GM18499 (cell line): ENCODE measurements at regions not wholly inside any gene's neighbourhood (a gene's known extent, or its start where the extent isn't known, plus 50 kb on each side); places are given as distances from the start of the nearest gene placed in this dataset.

Experiments used
- ATAC-seq: cut with Tn5 transposase; IDR thresholded peaks from one replicate; pipeline ENCODE4 v1.9.1; 2021; ENCODE audit warnings: moderate number of reproducible peaks; ENCODE audit not compliant: insufficient read depth, unreplicated experiment

DNA sequence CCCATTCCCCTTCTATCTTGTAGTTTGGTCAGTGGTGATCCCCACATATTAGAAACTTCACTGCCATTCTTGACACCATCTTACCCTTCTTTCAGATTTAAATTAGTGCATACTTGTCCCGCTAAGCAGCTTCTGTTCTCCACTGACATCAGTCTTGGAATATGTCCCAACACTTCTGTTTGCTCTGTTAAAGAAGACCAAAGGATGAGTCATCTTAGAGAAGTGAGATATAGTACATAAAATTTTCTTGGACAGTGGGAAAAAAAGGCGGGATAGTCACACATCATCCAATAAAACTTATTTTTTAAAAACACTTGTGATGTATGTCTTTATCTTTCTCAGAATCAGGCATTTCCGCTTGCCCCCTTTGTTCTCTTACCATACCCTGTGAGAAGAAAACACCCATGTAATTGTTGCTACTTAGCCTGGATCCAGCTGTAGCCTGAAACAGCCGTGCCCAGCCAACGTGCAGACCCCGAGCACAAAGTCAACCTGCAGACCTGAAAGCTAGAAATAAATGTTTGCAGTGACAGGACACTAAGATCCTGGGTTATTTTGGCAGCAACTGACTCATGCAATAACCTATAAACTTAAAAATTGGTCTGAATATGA is 100.1 kb upstream of the PDE3A start:
- no peak for ATAC-seq

- ATAC-seq: no peak
These were observed 99.6 kb upstream of the PDE3A start for GRCh38 chr12:20268771-20269170.

GRCh38 chr12:20269337-20270067 is 98.8 kb upstream of the PDE3A start:
- ATAC-seq: no peak

DNA sequence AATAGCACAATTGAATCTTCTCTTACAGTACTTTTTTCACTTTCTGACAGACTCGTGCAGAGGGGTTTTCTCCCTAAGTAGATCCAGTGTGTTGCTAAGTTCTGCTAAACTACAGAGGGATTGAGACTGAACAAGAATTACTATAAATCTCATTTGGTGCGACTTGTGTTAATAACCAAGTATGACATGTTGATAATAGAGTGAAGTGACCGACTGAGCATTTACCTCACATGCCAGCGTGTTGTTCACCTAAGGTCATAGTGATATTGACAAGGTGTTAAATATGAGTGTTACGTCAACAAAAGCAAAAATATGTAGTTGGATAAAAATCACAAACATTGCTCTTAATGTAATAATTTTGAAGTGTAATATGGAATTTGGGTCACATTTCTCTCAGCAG is 97.8 kb upstream of the PDE3A start:
- ATAC-seq: no peak

DNA sequence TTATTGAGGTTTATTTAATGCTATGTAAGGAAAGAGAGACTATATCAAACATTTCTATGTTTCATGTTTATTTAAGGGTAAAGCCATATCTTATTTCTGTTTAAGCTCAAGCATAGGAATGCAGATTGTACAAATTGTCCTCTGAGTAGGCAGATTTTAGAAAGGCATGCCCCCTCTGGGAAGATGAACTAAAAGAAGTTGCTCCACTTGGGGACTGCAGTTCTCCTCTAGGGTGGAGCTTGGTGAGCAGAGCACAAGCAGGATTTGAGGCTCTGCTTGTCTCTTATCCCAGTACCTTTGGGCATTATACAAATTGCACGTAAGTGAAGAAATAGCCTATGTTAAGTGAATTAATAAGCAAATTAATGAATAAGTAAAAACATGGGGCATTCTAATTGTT is 96.2 kb upstream of the PDE3A start:
- ATAC-seq: no peak

GRCh38 chr12:20272801-20273200 is 95.5 kb upstream of the PDE3A start:
- ATAC-seq: no peak

DNA sequence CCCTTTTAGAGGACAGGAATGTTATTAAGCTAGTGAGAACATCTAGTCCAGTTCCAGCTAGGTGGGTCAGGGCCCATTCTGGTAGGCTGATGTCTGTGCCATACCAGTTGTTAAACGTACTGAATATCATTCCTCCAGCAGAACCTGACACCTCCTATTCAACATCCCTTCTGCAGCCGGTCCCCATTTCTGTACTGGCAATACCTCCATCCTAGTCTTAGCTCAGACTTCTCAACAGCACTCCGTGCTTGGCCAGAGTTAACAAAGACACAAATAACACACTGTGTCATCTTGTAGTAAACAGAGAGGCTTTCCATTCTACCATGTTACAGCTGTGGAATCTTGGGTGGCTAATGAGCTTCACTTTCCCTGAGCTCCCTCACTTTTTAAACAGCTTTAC is 94.3 kb upstream of the PDE3A start:
- ATAC-seq: no peak

DNA sequence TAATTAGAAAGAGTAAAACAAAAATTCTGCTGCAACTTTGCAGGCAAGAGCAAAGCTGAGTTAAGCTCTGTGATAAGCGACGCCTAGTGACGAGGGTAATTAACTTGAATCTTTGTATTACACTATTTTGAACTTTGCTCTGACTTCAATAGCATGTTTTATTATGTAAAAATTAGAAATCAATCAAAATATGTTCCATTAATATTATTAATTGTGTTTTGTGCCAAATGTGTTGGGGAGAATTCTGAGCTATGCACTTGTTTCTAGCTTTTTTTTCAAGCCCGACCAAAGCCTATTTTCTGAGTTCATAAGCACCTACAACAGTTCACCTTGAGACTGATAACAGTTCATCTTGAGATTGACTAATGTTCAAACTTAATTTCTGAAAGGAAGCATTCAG is 90.1 kb upstream of the PDE3A start:
- ATAC-seq: no peak

DNA sequence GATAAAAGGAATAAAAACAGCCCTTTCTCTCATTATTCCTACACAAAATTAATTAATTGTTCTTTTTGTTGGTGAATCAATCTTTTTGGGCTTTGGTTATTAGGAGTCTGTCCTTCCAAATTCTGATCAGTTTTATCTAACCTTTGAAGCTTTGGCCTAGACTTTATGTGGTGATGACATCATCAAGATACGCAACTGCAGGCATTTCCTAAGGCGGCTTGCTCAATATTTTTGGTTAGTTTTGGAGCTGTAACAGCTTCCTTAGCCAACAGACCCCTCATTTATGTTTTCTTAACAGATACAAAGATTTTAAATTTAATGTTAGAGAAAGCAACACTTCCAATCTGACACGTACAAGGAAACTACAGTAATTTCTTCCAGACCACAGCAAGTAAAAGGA is 87.8 kb upstream of the PDE3A start:
- no peak for ATAC-seq

DNA sequence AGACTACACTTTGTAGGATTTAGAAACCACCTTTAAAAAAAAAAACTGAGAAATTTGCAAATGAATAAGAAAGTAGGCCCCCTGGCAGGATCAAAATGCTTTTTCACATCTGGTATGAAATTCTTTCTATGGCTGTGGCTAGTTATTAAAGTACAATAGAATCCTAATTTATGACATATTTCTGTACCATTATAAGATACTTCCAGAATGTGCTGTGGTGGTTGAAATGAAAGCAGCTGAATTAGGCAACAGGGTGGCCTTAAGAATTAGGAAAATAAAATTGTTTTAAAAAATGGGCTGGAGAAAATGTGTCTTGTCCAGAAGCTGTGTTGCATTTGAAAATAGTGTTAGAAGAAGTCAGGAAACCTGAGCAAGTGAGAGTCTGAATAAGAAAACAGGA is 85.9 kb upstream of the PDE3A start:
- ATAC-seq: no peak

DNA sequence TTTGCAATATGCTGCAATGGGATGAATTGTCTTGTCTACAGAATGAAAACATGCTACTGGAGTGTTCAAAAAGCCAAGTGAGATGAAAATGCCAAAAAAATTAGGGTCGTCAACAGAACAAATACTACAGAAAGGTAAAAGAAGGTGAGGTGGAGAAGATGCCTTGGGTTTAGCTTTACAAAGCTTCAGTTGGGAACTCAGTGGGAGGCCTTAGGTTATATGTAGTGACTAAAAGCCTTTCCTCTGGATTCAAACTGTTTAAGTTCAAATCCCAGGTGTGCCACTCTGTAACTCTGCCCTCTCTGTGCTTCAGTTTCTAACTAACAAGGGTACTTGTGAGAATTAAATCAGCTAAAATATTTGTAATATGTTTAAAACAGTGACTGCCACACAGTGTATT is 84.9 kb upstream of the PDE3A start:
- ATAC-seq: no peak

DNA sequence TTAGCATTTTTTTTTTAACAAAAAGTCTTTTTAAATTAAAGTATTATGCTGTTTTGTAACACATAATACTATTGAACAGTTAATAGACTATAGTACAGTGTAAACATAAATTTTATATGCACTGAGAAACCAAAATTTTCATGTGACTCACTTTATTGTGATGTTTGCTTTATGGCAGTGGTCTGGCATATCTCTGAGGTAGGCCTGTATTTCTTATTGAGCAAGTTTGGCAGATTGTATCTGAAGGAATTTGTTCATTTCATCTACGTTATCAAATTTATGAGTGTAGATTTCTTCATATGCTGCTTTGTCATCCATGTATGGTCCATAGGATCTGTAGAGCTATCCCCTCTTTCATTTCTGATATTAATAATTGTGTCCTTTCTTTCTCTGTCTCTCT is 78.8 kb upstream of the PDE3A start:
- ATAC-seq: no peak

- ATAC-seq: no peak
These were observed 67.9 kb upstream of the PDE3A start for GRCh38 chr12:20300457-20300856.

DNA sequence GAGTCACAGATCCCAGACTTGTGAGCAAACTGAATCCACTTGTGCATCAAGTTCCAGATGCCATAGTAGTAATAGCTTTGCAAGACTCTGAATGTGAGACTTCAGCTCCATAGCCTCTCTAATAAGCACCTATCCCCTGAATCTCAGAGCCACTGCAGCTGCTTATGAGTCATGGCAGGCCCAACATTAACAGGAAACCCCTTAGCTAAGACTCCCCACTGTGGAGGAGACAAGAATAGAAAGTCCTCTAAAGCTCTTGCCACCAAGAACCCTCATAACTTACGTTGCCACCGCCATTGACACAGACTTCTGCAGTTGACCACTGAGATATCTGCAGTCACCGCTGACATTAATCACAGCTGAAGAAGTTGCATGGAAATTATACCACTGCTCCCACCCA is 62.9 kb upstream of the PDE3A start:
- no peak for ATAC-seq

DNA sequence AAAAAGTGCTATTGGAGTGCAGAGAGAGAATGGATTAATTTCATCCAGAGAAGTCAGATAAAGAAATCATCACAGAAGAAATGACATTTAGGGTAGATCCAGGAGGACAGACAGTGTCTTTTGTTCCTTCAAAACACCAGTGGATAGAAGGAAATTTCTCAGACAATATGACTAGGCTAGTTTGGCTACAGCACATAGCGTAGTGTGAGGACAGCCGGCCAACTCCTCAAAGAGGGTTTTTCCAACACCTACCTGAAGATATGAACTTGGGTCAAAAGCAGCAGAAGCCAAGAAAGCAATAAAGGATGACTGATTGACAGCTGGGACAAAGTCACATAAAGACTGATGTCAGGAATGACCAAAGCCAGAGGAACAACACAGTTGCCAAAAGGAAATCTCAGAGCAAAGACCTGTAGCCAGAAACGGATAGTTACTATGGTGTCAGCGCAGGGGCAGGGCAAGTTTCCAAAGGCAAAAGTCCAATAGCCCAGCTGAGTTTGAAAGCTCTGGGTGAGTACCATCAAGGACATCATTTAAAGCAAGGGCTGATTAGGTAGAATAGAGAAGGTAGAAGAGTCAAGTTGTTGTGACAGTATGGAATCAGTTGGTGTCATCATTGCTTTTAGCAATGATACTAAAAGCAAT is 58.7 kb upstream of the PDE3A start:
- ATAC-seq: no peak

GRCh38 chr12:20314328-20314727 is 54.0 kb upstream of the PDE3A start:
- no peak for ATAC-seq

- no peak for ATAC-seq
These were observed 50.8 kb upstream of the PDE3A start for GRCh38 chr12:20317554-20317953.
